GM19372 (cell line): ENCODE measurements at regions not wholly inside any gene's neighbourhood (a gene's known extent, or its start where the extent isn't known, plus 50 kb on each side); places are given as distances from the start of the nearest gene placed in this dataset.
A peak's percentile ranks its signal among the peaks of the same experiment; 100 is the strongest.

ENCODE experiments used
- ATAC-seq: cut with Tn5 transposase; IDR thresholded peaks from one replicate; pipeline ENCODE4 v1.9.1; 2021; ENCODE audit warnings: mild to moderate bottlenecking, low read depth, moderate library complexity; ENCODE audit not compliant: unreplicated experiment

DNA sequence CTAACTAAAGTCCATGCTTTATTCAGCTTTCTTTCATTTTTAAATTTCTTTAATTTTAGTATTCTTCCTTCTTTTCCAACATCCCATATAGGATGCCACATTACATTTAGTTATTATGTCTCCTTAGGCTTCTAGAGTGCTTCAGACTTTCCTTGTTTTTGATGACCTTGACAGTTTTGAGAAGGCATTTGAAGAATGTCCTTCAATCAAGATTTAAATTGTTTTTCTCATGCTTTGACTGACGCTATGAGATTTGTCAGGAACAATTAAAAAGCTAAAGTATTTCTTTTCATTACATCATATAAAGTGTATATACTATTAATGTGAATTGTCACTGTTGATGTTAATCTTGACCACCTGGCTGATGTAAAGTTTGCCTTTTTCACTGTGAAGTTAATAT lies 173.7 kb upstream of the LYPLAL1 start:
- no peak for ATAC-seq

DNA sequence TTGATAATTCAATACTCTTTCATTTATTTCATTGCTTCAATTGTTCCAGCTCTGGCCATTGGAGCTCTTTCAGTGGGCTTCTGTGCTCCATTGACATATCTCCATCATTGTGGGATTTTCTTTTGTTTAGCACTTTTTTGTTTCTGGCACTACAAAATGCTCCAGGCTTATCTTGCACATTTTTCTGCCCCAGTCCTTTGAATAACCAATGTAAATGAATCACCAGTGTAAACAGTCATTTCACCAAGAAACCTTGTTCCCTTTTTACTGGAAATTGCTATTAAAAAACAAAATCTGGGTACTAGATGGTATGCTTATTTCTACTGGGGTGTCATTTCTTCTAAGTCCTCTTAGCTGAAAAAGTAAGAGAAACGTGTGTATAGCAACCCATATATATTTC lies 173.0 kb upstream of the LYPLAL1 start:
- ATAC-seq, result no peak

DNA sequence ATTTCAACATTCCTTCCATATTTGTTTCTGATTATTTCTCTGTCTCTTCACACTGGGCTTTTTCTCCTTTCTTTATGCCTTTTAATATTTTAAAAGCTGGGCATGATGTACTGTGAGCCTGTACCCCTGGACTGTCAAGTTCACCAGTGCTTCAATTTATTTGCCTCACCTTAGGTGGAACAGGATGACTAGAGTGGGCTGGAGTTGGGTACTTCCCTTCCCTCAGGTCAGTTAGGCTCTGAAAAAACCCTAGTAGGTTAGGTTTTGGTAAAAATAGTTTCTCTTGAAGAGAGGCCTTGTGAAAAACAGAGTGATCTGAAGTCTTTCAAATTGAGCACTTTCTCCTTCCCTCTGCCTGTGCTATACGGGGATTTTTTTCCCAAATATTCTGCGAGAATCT lies 163.0 kb upstream of the LYPLAL1 start:
- ATAC-seq, result peak; percentile 52

DNA sequence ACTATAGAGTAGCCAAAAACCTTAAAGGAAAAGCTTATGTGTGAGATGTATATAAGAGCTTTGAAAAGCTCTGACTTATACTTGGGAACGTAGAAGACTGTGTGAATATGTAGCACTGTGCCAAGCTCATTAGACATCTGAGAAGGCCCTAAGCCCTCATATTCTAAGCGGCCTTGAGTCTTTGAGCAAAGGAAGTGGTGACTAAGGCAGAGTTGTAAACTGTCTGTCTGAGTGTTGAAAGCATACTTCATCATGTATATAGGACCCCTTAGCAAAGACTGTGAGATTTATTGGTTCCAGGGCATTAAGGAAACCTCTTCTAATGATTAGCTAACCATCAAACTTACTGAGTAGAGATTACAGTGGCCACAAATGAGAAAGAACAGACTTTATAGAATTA lies 153.3 kb upstream of the LYPLAL1 start:
- ATAC-seq, result no peak

DNA sequence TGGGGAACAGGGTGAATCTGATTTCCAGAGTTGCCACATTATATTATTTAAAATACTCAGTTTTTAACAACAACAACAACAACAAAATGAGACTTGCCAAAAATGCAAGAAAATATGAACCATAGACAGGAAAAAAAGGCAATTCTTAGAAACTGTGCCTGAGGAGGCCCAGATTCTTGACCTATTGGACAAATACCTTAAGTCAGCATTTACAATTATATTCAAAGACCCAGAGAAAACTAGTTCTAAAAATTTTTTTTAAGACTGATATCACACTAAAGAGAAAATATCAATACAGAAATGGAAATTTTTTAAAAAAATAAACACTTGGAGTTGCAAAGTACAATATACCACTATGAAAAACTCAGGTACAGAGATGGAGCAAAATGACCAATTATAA lies 152.8 kb upstream of the LYPLAL1 start:
- ATAC-seq, result no peak

DNA sequence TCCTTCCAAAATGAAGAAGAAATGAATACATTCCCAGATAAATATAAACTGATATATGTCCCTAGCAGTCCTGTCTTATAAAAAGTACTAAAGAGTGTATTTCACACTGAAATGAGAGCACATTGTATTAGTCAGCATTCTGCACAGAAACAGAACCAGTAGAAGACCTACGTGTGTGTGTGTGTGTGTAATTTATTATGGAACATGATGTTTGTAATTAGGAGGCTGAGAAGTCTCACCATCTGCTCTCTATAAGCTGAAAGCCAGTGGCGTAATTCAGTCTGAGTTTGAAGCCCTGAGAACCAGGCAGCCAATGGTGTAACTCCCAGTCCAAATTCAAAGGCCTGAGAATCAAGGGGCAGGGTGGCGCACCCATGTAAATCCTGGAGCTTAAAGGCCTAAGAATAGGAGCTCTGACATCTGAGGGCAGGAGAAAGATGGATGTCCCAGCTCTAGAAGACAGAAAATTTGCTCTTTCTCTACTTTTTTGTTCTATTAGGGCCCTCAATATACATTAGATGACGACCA lies 146.5 kb upstream of the LYPLAL1 start:
- no peak for ATAC-seq

DNA sequence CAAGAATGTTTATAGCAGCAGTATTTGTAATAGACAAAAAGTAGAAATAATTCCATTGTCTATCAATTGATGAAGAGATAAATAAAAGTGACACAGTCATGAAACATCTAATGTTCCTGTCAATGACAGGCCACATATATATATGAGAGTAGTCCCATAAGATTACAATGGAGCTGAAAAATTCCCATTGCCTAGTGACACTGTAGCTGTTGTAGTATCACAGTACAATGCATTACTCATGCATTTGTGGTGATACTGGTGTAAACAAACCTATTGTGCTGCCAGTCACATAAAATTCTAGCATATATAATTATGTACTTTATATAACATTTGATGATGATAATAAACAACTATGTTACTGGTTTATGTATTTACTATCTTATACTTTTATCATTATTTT lies 141.9 kb upstream of the LYPLAL1 start:
- ATAC-seq, result no peak

DNA sequence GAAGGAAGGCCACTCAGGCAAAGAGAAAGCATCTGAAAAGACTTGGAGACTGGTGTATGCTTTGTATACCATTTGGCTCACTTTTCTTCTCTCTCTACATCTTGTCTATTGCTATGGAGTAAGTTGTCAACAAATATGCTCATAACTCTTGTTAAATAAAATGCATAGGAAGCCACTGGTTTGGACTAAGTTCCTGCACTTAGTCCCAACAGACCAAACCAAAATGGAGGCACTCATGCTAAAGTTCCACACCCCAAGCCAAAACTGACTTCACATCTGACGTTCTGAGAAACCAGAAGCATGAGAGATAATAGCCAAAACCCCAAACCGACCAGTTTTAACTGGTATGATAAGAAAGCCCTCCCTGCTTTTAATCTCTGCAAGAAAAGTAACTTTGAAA lies 135.3 kb upstream of the LYPLAL1 start:
- ATAC-seq, result no peak

DNA sequence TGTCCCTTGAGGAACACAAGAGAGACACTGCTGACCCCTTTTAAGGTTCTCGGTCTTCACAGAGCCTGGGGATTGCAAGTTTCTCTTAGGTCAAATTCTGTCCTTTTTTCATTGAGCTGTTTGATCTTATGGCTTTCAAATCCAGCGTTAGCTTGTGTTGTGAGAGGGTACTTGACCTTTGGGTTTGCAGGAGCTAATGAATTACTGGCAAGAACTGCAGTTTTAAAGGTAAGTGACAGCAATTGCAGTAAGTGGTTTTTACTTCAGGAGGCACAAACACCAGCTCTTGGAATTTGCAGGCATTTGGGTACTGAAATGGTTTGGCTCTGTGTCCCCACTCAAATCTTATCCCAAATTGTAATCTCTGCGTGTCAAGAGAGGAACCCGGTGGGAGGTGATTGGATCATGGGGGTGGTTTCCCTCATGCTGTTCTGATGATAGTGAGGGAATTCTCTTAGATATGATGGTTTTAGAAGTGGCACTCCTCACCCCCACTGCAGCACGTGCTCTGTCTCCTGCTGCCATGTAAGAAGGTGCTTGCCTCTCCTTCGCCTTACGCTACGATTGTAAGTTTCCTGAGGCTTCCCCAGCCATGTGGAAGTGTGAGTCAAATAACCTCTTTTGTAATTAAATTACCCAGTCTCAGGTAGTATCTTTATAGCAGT lies 134.5 kb upstream of the LYPLAL1 start:
- no peak for ATAC-seq

DNA sequence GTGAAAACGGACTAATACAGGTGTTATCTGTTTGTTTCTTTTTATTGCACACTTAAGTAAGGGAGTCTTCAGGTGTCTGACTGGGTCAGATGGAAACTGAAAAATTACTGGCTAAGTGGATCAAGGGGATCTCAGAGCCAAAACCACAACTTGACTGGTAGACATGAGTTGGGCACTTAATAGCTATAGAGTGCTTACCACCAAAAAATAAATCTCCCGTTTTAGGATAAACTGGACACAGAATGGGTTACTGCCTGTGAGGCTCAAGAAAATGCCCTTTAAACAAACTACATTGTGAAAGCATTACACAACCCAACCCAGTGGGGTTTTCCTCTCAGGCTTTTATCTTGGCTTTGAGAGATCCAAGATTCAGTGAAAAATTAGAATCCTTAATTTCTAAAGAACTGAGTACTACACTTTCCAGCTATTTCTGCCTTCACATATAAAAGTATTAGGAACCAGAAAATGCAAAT lies 134.0 kb upstream of the LYPLAL1 start:
- no peak for ATAC-seq

DNA sequence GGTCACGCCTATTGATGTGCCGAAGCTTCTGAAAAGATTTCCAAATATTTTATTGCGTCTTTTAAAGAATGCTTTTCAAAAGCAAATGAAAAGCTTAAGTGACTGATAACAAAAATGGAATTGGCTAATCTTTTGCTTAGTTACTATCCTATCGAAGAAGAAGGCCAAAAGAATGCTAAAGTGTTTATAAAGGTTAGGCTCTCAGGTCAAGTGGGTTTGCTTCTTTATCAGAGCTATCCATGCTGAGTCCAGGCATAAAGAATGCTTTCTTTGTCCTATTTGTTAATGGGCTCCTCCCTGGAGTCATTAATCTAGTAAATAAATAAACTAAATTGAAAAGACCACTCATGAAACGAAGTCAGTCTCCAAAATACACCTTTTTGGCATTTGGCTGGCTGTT lies 133.4 kb upstream of the LYPLAL1 start:
- no peak for ATAC-seq

DNA sequence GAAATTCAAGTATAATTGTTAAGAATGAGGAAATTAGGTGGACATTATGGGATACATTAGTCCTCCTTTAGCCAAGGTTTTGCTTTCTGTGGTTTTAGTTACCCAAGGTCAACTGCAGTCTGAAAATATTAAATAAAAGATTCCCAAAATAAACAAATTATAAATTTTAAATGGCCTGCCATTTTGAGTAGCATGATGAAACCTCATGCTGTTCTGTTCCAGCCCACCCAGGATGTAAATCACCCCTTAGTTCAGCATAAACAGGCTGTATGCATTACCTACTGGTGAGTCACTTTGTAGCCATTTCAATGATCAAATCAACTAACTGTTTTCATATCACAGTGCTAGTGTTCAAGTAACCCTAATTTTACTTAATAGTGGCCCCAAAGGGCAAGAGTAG lies 132.5 kb upstream of the LYPLAL1 start:
- no peak for ATAC-seq

DNA sequence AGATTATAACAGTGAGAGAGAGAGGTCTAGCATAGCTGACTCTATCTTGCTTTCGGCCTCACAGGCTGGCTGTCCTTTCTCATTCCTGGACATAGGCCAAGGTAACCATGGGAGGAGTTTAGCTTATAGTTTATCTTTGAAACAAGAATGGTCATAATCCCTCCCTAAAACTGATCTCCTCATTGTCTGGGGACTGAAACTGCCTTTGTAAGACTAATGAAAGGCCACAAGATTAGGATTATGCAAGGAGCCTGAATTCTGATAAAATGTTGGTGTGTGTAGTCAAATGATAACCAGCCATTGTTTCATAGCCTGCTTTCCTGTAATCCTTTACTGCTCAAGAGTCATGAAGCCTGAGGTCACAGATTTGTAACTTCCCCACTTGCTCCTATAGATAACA lies 131.9 kb upstream of the LYPLAL1 start:
- no peak for ATAC-seq

DNA sequence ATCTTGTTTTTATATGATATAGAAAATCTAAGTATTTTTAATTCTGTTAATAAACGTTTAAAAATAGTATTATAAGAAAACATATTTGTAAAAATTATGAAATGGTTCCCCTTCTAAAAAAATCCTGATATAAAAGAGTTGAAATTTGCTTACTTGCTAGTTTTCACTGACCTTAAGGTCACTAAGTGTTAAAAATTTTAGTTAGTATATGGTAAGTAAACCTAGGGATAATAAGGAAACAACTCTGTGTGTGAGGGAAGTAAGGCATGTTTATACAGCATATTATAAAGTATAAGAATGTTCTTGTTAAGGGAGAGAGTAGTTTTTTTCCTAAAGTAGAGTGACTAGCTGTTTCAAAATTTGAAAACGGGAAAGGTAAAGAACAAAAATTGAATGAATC lies 130.9 kb upstream of the LYPLAL1 start:
- ATAC-seq, result no peak

DNA sequence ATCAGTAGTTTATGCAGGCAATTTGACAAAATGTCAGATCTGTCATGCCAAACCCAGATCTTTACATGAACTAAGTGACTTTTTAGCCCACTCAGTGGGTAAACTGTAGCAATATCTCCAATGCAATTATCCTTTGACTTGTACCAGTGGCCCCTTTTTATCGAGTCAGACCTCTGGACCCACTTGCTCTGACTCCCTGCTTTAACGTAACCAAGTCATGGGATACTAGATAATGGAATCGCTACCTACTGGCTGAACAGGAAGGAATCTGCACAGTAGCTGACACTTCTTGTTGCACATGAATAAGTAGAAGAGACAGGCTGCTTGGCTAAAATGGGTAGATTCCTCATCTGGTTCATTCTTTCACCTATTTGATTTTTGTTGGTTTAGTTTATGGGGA lies 128.4 kb upstream of the LYPLAL1 start:
- ATAC-seq, result no peak

DNA sequence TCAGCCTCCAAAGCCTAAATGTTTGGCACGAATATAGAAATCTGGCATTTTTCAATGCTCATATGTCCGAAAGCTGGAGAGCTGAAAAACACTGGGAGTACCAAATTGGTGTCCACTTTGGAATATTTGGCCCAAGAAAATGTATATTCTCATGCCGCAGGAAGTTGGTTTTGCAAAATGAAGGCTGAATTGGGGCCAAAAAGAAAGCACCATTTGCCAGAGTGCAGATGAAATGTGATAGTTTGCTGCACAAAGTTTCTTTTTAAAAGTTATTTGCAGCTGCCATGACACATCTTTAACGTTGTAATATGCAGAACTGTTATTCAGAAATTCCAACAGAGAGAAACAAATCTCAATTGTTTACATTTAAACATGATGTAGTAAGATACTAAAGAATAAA lies 124.2 kb upstream of the LYPLAL1 start:
- ATAC-seq, result no peak

DNA sequence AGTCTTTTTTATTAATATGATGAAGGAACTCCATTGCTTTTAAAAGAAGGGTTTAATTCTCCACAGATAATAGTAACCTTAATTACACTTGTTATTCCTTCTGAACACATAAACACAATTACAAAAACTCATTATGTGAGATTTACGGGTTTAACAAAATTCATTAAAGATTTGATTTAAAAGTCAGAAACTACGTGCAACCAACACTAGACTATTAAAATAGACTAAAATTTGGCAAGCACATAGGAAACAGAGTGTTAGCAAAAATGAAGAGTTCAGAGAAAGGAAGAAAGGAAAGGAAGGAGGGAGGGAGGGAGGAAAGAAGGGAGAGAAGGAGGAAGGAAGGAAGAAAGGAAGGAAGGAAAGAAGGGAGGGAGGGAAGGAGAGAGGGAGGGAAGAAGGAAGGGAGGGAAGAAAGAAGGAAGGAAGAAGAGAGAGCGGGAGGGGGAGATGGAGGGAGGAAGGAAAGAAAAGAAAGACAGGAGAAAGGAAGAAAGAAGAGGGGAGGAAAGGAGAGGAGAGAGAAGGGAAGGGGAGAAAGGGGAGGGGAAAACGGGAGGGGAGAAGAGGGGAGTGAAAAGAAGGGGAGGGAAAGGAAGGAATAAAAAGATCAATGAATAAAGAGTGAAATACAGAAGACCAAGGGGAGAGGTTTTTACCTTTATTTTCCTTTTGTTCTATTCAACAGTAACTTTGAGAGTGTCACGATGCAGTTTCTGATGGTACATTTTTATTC lies 123.4 kb upstream of the LYPLAL1 start:
- ATAC-seq, result no peak

DNA sequence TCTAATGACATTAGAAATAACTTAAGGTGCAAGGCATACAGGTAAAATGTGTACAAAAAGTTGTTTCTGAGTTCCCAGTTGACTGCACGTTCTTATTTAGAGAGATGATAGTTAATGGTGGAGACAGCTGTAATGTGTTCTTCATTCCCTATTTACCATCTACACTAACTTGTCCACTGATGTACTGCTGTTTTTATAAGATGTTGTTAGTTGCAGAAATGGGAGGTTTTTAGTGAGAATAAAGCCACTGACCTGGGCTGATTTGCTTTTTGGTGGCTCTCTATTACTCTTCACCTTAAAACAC lies 122.9 kb upstream of the LYPLAL1 start:
- ATAC-seq, result no peak

DNA sequence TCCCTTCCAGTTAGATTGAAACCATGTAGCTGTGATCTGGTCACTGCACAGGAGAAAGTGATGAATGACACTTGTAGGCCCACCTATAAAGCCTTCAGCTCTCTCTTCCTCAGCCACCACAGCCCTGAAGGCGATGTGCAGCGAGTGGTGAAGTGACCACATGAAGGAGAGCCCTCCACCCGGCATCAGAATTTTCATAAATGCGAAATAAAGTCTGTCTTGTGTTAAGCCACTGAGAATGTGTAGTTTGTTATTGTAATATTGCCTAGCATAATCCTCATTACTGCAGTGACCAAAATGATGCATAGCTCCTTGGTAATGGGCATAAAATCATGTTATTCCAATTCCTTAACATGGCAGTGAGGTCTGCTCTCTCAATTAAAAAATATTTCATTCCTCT lies 122.1 kb upstream of the LYPLAL1 start:
- ATAC-seq, result no peak

DNA sequence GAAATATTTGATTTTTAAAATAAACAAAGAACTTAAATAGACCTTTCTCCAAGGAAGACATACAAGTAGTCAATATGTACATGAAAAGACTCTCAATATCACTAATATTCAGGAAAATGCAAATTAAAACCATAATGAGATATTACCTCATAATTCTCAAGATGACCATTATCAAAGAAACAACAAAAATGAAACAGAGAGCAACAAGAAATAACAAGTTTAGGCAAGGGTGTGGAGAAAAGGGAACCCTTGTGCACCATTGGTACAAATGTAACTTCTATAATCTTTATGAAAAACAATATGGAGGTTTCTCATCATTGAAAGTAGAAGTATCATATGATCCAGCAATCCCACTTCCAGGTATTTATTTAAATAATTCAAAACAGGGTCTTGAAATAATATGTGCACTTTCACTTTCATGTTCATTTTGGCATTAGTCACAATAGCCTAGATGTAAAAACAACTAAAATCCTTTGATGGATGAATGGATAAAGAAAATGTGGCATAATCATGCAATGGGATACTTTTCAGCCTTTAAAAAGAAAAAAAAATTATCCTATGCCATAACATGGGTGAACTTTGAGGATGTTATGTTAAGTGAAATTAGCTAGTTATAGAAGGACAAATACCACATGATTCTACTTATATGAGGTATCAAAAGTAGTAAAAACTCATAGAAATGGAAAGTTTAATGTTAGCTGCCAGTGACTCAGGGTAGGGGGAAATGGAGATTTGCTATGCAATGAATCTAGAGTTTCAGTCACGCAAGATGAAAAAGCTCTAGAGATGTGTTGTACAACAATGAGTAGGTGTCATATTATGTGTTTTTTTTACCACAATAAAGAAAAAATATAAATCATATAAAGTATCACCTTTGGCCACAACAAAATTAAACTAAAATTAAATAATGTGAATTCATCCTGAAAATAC lies 114.5 kb upstream of the LYPLAL1 start:
- no peak for ATAC-seq

DNA sequence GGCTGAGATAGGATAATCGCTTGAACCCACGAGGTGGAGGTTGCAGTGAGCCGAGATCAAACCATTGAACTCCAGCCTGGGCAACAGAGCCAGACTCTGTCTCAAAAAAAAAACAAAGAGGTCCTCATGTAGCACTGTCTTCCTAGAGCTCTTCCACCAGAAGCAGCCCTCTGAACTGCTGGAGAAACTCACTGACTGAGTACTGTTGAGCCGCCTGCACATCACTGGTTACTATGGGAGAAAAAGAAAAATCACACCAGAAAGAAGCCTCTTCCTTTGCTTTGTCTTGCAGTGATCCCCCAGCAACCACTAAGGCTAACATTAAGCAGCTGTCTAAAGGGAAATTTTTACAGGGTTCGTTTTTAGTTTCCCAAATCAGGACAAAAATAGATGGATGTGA lies 112.9 kb upstream of the LYPLAL1 start:
- no peak for ATAC-seq
